ENCODE measurements at regions not wholly inside any gene's neighbourhood (a gene's known extent, or its start where the extent isn't known, plus 50 kb on each side); places are given as distances from the start of the nearest gene placed in this dataset.

DNA sequence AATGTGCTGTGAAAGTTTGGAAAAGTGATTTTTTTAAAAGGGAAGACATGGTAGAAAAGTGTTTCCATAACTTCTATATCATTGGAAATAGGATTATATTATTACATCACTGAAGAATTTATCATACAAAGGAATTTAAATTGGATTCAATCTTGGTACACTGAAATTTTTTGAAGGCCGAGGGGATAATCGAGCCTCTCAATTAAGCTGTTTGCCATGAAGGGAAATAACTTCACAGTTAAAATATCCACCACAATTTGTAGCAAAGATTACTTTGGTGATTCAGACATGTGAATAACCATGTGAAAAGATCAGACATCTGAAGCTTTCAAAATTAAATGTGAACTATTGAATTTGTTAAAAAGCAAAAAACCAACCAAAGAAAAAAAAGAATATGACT is 215.3 kb downstream of the KLF5 start:
- Mint-ChIP-seq H3K27ac (no peak overlapping the region), H3K36me3 (no peaks in the 10 kb centered on the region), H3K4me3 (no peak overlapping the region), H3K27me3 (ENCODE audit: low read depth) (no peaks in the 10 kb centered on the region), H3K9me3 (peaks cover 30% of the 10 kb centered on the region), H3K4me1 (peaks cover 5% of the 10 kb centered on the region)
- ATAC-seq (no peak), DNase-seq (ENCODE audit: low spot score) (no peak)
- no peak for TF ChIP-seq OVOL2 (CRISPR knock-in tag; IDR thresholded peaks at IDR 0.05; ENCODE audit: borderline replicate concordance)
- TF ChIP-seq, protein P1, sequence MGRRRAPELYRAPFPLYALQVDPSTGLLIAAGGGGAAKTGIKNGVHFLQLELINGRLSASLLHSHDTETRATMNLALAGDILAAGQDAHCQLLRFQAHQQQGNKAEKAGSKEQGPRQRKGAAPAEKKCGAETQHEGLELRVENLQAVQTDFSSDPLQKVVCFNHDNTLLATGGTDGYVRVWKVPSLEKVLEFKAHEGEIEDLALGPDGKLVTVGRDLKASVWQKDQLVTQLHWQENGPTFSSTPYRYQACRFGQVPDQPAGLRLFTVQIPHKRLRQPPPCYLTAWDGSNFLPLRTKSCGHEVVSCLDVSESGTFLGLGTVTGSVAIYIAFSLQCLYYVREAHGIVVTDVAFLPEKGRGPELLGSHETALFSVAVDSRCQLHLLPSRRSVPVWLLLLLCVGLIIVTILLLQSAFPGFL (CRISPR knock-in tag; IDR thresholded peaks at IDR 0.05; ENCODE audit: borderline replicate concordance): no peak
- TF ChIP-seq, protein P2, sequence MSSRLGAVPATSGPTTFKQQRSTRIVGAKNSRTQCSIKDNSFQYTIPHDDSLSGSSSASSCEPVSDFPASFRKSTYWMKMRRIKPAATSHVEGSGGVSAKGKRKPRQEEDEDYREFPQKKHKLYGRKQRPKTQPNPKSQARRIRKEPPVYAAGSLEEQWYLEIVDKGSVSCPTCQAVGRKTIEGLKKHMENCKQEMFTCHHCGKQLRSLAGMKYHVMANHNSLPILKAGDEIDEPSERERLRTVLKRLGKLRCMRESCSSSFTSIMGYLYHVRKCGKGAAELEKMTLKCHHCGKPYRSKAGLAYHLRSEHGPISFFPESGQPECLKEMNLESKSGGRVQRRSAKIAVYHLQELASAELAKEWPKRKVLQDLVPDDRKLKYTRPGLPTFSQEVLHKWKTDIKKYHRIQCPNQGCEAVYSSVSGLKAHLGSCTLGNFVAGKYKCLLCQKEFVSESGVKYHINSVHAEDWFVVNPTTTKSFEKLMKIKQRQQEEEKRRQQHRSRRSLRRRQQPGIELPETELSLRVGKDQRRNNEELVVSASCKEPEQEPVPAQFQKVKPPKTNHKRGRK (CRISPR knock-in tag; IDR thresholded peaks at IDR 0.05; ENCODE audit: borderline replicate concordance): no peak
- TF ChIP-seq, protein P3, sequence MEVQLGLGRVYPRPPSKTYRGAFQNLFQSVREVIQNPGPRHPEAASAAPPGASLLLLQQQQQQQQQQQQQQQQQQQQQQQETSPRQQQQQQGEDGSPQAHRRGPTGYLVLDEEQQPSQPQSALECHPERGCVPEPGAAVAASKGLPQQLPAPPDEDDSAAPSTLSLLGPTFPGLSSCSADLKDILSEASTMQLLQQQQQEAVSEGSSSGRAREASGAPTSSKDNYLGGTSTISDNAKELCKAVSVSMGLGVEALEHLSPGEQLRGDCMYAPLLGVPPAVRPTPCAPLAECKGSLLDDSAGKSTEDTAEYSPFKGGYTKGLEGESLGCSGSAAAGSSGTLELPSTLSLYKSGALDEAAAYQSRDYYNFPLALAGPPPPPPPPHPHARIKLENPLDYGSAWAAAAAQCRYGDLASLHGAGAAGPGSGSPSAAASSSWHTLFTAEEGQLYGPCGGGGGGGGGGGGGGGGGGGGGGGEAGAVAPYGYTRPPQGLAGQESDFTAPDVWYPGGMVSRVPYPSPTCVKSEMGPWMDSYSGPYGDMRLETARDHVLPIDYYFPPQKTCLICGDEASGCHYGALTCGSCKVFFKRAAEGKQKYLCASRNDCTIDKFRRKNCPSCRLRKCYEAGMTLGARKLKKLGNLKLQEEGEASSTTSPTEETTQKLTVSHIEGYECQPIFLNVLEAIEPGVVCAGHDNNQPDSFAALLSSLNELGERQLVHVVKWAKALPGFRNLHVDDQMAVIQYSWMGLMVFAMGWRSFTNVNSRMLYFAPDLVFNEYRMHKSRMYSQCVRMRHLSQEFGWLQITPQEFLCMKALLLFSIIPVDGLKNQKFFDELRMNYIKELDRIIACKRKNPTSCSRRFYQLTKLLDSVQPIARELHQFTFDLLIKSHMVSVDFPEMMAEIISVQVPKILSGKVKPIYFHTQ (CRISPR knock-in tag; IDR thresholded peaks at IDR 0.05): no peak
- no peak for TF ChIP-seq ATF1 (CRISPR knock-in tag; IDR thresholded peaks at IDR 0.05)
- no peak for TF ChIP-seq ZNF138 (CRISPR knock-in tag; conservative IDR thresholded peaks at IDR 0.05)
- TF ChIP-seq, protein P4, sequence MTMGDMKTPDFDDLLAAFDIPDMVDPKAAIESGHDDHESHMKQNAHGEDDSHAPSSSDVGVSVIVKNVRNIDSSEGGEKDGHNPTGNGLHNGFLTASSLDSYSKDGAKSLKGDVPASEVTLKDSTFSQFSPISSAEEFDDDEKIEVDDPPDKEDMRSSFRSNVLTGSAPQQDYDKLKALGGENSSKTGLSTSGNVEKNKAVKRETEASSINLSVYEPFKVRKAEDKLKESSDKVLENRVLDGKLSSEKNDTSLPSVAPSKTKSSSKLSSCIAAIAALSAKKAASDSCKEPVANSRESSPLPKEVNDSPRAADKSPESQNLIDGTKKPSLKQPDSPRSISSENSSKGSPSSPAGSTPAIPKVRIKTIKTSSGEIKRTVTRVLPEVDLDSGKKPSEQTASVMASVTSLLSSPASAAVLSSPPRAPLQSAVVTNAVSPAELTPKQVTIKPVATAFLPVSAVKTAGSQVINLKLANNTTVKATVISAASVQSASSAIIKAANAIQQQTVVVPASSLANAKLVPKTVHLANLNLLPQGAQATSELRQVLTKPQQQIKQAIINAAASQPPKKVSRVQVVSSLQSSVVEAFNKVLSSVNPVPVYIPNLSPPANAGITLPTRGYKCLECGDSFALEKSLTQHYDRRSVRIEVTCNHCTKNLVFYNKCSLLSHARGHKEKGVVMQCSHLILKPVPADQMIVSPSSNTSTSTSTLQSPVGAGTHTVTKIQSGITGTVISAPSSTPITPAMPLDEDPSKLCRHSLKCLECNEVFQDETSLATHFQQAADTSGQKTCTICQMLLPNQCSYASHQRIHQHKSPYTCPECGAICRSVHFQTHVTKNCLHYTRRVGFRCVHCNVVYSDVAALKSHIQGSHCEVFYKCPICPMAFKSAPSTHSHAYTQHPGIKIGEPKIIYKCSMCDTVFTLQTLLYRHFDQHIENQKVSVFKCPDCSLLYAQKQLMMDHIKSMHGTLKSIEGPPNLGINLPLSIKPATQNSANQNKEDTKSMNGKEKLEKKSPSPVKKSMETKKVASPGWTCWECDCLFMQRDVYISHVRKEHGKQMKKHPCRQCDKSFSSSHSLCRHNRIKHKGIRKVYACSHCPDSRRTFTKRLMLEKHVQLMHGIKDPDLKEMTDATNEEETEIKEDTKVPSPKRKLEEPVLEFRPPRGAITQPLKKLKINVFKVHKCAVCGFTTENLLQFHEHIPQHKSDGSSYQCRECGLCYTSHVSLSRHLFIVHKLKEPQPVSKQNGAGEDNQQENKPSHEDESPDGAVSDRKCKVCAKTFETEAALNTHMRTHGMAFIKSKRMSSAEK (CRISPR knock-in tag; IDR thresholded peaks at IDR 0.05; ENCODE audit: borderline replicate concordance): no peak
- TF ChIP-seq SMAD3 (CRISPR knock-in tag; IDR thresholded peaks at IDR 0.05; ENCODE audit: borderline replicate concordance): no peak
- TF ChIP-seq, protein P5, sequence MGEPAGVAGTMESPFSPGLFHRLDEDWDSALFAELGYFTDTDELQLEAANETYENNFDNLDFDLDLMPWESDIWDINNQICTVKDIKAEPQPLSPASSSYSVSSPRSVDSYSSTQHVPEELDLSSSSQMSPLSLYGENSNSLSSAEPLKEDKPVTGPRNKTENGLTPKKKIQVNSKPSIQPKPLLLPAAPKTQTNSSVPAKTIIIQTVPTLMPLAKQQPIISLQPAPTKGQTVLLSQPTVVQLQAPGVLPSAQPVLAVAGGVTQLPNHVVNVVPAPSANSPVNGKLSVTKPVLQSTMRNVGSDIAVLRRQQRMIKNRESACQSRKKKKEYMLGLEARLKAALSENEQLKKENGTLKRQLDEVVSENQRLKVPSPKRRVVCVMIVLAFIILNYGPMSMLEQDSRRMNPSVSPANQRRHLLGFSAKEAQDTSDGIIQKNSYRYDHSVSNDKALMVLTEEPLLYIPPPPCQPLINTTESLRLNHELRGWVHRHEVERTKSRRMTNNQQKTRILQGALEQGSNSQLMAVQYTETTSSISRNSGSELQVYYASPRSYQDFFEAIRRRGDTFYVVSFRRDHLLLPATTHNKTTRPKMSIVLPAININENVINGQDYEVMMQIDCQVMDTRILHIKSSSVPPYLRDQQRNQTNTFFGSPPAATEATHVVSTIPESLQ (CRISPR knock-in tag; IDR thresholded peaks at IDR 0.05): no peak
- no peak for TF ChIP-seq FOXP1 (CRISPR knock-in tag; IDR thresholded peaks at IDR 0.05; ENCODE audit: borderline replicate concordance)
- no peak for TF ChIP-seq TEAD1 (CRISPR knock-in tag; IDR thresholded peaks at IDR 0.05)
- TF ChIP-seq, protein P6, sequence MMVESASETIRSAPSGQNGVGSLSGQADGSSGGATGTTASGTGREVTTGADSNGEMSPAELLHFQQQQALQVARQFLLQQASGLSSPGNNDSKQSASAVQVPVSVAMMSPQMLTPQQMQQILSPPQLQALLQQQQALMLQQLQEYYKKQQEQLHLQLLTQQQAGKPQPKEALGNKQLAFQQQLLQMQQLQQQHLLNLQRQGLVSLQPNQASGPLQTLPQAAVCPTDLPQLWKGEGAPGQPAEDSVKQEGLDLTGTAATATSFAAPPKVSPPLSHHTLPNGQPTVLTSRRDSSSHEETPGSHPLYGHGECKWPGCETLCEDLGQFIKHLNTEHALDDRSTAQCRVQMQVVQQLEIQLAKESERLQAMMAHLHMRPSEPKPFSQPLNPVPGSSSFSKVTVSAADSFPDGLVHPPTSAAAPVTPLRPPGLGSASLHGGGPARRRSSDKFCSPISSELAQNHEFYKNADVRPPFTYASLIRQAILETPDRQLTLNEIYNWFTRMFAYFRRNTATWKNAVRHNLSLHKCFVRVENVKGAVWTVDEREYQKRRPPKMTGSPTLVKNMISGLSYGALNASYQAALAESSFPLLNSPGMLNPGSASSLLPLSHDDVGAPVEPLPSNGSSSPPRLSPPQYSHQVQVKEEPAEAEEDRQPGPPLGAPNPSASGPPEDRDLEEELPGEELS (CRISPR knock-in tag; IDR thresholded peaks at IDR 0.05): no peak
- no peak for TF ChIP-seq CBFB (CRISPR knock-in tag; IDR thresholded peaks at IDR 0.05; ENCODE audit: low read depth)
- CTCF ChIA-PET: no interaction called here
- POLR2A ChIA-PET: no interaction called here

Measured in WTC11 (cell line).